ENCODE measurements at regions not wholly inside any gene's neighbourhood (a gene's known extent, or its start where the extent isn't known, plus 50 kb on each side); places are given as distances from the start of the nearest gene placed in this dataset.

DNA sequence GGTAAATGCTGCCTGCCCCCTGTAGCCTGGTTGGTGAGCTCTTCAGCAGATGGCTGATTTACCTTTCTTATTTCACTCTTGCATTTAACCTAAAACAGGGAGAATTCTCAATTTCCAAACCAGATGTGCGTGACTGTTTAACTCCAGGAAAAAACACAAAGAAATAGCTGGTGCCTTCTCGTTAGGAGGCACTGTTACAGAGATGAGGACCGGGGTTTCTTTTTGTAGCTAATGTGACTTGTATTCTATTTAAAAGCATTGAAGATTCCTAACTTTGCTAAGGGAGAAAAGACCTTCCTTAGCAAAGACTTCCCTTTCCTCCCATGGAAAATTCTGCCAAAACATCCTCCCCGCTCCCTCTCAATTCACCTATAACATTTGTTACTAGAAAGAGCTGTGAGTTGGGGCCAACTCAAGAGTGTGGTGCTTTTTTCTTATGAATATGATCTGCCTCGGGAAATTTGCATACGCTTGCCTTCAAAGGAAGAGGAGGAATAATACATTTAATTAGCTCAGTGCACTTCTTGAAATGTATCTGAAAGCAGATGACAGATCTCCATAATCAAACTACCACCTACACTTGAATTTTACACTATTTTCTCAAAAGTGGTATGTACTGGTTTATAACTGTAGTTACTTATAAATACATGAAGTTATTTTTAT lies 102.0 kb upstream of the ARID2 start:
- DNase-seq = no peak
- Mint-ChIP-seq H3K36me3 (ENCODE audit: low read depth) (no peaks in the 10 kb centered on the region), H3K4me1 (no peaks in the 10 kb centered on the region), H3K9me3 (no peaks in the 10 kb centered on the region), H3K4me3 (no peak overlapping the region), H3K27ac (no peak overlapping the region), H3K27me3 (peaks cover 40% of the 10 kb centered on the region)
- CTCF ChIA-PET = no interaction called here
- POLR2A ChIA-PET = no interaction called here

DNA sequence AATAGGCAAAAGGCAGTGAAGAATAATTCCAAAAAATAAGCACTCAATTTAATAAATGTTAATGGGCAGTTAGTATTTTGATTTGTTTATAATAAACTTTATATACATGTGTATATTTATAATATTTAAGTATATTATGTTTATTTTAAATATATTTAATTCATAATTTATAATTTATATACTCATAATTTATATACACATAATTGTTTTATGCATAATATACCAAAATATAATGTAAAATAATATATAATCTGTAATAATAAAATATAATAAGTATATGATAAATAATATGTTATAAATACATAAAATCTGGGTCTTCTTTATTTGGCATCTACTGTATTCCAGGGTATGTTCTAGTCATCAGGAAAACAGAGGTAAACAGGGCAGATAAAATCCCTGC lies 100.2 kb upstream of the ARID2 start:
- CTCF ChIA-PET = interaction anchor here (1.2 kb wide), 1 partner anchor 7 kb away, joined by 3 read pairs; no protein-coding TSS in a partner anchor
- Mint-ChIP-seq H3K4me3 (no peak overlapping the region), H3K27ac (no peak overlapping the region), H3K9me3 (no peaks in the 10 kb centered on the region), H3K36me3 (ENCODE audit: low read depth) (no peaks in the 10 kb centered on the region), H3K4me1 (no peaks in the 10 kb centered on the region), H3K27me3 (peaks cover 37% of the 10 kb centered on the region)
- POLR2A ChIA-PET = no interaction called here
- no peak for DNase-seq

DNA sequence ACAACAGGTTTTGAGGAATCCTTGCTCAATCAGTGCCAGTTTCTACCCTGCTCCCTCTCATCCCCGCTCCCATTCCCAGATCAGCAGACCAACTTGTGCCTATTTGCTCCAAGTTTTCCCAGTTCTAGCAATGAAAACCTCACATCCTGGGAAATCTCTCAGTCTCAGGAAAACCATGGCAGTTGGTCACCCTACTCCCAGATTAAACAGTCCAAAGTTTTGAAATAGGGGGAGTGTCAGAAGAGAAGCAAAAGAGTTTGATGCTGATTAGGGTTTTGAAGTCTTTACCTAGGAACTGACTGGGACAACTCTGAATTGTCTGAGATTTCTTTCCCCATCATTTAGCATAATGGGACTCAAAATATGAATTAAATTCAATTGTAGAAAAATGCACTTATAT lies 95.8 kb upstream of the ARID2 start:
- no peak for DNase-seq
- H3K36me3 Mint-ChIP-seq (ENCODE audit: low read depth) = no peaks in the 10 kb centered on the region
- no peaks in the 10 kb centered on the region for H3K9me3 Mint-ChIP-seq
- no peak overlapping the region for H3K4me3 Mint-ChIP-seq
- CTCF ChIA-PET = no interaction called here
- no peaks in the 10 kb centered on the region for H3K4me1 Mint-ChIP-seq
- peaks cover 24% of the 10 kb centered on the region for H3K27me3 Mint-ChIP-seq
- H3K27ac Mint-ChIP-seq = no peak overlapping the region
- POLR2A ChIA-PET = no interaction called here

DNA sequence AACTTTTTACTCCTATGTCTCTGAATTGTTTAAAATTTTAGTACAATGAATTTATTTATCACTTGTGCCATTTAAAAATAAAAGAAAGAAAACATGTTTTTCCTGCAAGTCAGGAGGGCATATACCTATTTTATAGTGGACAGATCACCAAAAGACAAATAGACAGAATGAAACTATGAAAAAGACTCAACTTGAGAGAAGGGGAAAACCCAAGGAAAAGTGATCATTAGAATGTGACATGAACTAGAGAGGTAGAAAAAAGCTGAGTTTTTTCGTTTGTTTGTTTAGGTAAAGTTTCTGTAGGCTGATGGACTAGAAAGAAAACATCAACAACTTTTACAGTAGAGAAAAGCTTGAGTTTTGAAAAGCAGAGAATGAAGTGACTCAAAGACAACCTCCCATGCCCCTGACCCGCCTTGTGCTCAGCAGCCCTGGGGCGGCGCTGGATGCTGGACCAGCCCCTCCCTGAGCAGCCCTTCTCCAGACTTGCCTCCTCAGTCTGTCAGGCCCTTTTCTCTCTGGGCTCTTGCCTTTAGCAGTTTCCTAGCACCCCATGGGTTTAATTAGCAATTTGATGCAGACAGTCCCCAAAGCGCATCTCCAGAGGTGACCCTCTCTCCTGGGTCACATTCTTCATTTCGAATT lies 95.1 kb upstream of the ARID2 start:
- no peaks in the 10 kb centered on the region for H3K36me3 Mint-ChIP-seq (ENCODE audit: low read depth)
- ChIA-PET CTCF (no interaction called here), POLR2A (no interaction called here)
- H3K4me3 Mint-ChIP-seq = no peak overlapping the region
- H3K4me1 Mint-ChIP-seq = no peaks in the 10 kb centered on the region
- H3K27ac Mint-ChIP-seq = no peak overlapping the region
- DNase-seq = no peak
- H3K27me3 Mint-ChIP-seq = peaks cover 24% of the 10 kb centered on the region
- no peaks in the 10 kb centered on the region for H3K9me3 Mint-ChIP-seq

DNA sequence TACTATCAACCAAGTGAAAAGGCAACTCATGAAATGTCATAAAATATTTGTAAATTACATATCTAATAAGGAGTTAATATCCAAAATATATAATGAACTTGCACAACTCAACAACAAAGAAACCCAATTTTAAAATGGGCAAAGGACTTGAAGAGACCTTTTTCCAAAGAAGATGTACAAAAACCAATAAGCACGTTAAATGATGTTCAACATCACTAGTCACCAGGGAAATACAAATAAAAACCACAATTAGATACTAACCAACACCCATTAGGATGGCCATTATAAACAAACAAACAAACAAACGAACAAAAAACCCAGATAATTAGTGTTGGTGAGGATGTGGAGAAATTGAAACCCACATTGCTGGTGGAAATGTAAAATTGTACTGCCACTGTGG lies 92.3 kb upstream of the ARID2 start:
- POLR2A ChIA-PET = no interaction called here

DNA sequence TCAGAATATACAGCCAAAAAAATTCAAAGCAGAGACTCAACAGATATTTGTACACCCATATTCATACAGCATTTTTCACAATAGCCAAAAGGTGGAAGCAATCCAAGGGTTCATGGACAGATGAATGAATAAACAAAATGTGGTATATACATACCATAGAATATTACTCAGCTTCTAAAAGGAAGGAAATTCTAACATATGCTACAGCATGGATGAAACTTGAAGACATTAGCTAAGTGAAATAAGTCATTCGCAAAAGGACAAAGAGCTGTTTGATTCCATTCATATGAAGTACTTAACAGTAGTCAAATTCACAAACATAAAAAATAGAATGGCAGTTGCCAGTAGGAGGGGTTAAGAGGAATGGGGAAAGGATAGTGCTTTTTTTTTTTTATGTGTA lies 91.8 kb upstream of the ARID2 start:
- CTCF ChIA-PET = no interaction called here
- H3K27ac Mint-ChIP-seq = no peak overlapping the region
- POLR2A ChIA-PET = no interaction called here

More for the DNA sequence above, 92.3 kb upstream of the ARID2 start:
- Mint-ChIP-seq H3K4me3 (no peak overlapping the region), H3K4me1 (no peaks in the 10 kb centered on the region), H3K27me3 (peaks cover 15% of the 10 kb centered on the region), H3K9me3 (no peaks in the 10 kb centered on the region), H3K27ac (no peak overlapping the region), H3K36me3 (ENCODE audit: low read depth) (no peaks in the 10 kb centered on the region)
- CTCF ChIA-PET = interaction anchor here (0.9 to 1.8 kb wide), 2 partner anchors 9 to 69 kb away, joined by 3 to 4 read pairs; no protein-coding TSS in a partner anchor
- no peak for DNase-seq

DNA sequence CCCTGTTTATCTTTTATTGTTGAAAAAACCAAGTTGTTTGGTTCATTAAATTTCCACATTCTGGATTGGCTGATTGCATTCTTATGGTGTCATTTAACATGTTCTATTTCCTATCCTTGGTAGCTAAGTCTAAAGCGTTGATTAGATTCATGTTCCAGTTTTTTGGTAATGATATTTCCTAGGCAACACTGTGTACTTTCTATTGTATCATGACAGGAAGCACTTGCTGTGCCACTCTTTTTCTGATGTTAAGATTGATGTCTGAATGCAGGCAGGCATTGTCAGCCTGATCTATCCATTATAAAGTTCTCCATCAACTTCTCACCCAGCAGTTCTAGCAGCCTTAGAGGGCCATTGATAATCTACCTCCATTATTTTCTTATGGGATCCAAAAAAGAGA lies 91.1 kb upstream of the ARID2 start:
- H3K9me3 Mint-ChIP-seq = no peaks in the 10 kb centered on the region
- peaks cover 9% of the 10 kb centered on the region for H3K27me3 Mint-ChIP-seq
- ChIA-PET CTCF (no interaction called here), POLR2A (no interaction called here)
- no peaks in the 10 kb centered on the region for H3K4me1 Mint-ChIP-seq
- no peak overlapping the region for H3K4me3 Mint-ChIP-seq
- H3K27ac Mint-ChIP-seq = no peak overlapping the region
- DNase-seq = no peak
- H3K36me3 Mint-ChIP-seq (ENCODE audit: low read depth) = no peaks in the 10 kb centered on the region

More for the DNA sequence above, 91.8 kb upstream of the ARID2 start:
- Mint-ChIP-seq H3K4me1 (no peaks in the 10 kb centered on the region), H3K27me3 (peaks cover 10% of the 10 kb centered on the region), H3K9me3 (no peaks in the 10 kb centered on the region), H3K4me3 (no peak overlapping the region), H3K36me3 (ENCODE audit: low read depth) (no peaks in the 10 kb centered on the region)
- DNase-seq = no peak

DNA sequence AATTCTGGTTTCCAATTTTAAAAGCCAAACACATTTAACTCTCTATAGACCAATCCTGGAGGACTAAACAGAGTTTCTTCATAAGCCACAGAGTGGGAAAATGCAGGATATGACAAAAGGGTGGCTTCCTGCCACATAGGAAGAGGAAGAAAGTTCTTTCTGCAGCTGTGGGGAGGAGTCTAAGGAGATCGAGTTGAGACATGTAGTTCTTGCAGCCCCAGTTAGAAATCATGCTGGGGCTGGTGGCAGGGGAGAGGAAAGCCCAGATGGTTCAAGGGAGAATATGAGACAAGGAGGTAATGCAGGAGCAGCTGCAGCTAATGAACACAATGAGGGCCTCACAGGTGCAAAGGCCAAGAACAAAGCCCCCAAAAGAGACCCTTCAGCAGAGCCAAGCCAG lies 85.0 kb upstream of the ARID2 start:
- peaks cover 3% of the 10 kb centered on the region for H3K9me3 Mint-ChIP-seq
- ChIA-PET POLR2A (interaction anchor here (0.6 kb wide), 1 partner anchor 100 kb away, joined by 3 read pairs; no protein-coding TSS in a partner anchor), CTCF (no interaction called here)
- peak overlapping the region; percentile 13 for H3K4me3 Mint-ChIP-seq
- DNase-seq = peak; percentile 12
- peaks cover 4% of the 10 kb centered on the region for H3K36me3 Mint-ChIP-seq (ENCODE audit: low read depth)
- peaks cover 12% of the 10 kb centered on the region for H3K4me1 Mint-ChIP-seq
- H3K27me3 Mint-ChIP-seq = peaks cover 7% of the 10 kb centered on the region
- H3K27ac Mint-ChIP-seq = peak overlapping the region; percentile 76

DNA sequence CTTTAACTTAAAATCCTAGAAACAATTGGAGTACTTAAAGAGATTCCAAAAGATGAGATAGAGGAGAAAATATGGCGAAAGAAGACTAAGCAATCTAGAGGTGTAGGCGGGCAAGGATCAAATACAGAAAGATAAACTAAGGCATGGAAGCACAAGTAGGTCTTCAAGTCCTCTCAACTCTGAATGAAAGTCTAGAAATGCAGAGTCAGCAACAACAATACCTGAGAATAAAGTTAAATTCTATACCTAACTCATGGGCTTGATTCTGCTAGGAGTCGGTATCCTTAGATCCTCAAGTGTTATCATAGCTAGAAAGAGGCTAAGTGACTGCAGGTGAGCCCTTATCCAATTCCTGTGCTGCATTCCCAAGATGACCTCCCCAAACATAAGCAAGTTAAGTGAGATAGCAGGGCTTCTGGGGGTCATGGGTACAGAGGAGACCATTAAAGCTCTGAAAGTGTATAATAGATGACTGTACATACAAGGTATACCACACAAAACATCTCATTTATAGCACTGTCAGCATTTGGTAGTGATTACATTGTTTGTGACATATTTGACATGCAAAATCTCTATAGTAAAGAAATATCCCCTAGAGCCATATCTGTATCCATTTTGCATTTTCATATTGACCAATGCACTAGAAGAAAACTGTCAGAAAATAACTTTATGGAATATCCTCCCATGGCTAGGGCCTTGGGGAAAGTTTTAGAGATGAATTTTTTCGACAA lies 82.5 kb upstream of the ARID2 start:
- Mint-ChIP-seq H3K4me1 (peaks cover 12% of the 10 kb centered on the region), H3K27ac (no peak overlapping the region), H3K9me3 (peaks cover 3% of the 10 kb centered on the region), H3K4me3 (no peak overlapping the region), H3K36me3 (ENCODE audit: low read depth) (peaks cover 4% of the 10 kb centered on the region), H3K27me3 (peaks cover 22% of the 10 kb centered on the region)
- no peak for DNase-seq
- POLR2A ChIA-PET = no interaction called here
- CTCF ChIA-PET = no interaction called here

DNA sequence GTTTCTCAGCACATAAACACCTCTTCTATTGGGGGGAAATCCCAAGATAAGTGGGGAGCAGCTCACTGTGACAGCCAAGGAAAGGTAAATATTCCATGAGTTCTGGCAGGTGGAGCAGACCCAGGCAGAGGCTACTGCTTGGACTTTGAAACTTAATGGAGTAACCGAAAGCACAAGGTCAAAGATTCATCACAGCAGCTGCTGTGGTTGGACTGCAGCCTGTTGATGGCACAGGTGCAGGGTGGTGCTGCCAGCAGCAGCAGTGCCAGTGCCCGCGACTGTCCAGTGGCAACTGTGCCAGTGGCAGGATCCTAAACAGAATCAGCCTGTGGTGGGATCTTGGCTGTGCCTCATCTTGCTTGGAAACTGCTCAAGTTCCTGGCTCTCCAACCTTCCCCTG lies 81.4 kb upstream of the ARID2 start:
- no peak for DNase-seq
- Mint-ChIP-seq H3K36me3 (ENCODE audit: low read depth) (peaks cover 4% of the 10 kb centered on the region), H3K4me3 (no peak overlapping the region), H3K27me3 (peaks cover 24% of the 10 kb centered on the region), H3K4me1 (peaks cover 12% of the 10 kb centered on the region), H3K27ac (no peak overlapping the region), H3K9me3 (peaks cover 3% of the 10 kb centered on the region)
- POLR2A ChIA-PET = no interaction called here
- CTCF ChIA-PET = interaction anchor here (0.6 kb wide), 1 partner anchor 427 kb away, joined by 3 read pairs; no protein-coding TSS in a partner anchor

DNA sequence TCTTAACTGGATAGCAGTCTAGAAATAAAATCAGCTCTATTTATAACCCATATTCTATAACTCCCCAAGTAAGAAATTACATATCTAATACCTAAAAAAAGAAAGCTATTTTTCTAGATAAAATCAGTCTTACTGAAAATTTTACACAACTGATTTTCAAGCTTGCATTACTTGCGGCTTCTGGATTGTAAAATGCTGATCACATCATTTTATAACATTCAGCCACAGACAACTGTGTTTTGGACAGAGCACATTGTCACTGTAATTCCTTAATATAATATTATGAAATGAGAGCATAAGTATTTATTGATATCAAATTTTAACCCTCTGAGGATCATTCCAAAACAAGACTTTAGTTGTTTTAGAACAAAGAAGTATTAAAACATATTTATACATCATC lies 78.5 kb upstream of the ARID2 start:
- Mint-ChIP-seq H3K4me1 (peaks cover 9% of the 10 kb centered on the region), H3K4me3 (no peak overlapping the region), H3K27me3 (peaks cover 27% of the 10 kb centered on the region), H3K27ac (no peak overlapping the region), H3K9me3 (no peaks in the 10 kb centered on the region), H3K36me3 (ENCODE audit: low read depth) (no peaks in the 10 kb centered on the region)
- ChIA-PET CTCF (interaction anchor here (0.8 kb wide), 1 partner anchor 92 kb away, joined by 3 read pairs; no protein-coding TSS in a partner anchor), POLR2A (no interaction called here)
- no peak for DNase-seq

DNA sequence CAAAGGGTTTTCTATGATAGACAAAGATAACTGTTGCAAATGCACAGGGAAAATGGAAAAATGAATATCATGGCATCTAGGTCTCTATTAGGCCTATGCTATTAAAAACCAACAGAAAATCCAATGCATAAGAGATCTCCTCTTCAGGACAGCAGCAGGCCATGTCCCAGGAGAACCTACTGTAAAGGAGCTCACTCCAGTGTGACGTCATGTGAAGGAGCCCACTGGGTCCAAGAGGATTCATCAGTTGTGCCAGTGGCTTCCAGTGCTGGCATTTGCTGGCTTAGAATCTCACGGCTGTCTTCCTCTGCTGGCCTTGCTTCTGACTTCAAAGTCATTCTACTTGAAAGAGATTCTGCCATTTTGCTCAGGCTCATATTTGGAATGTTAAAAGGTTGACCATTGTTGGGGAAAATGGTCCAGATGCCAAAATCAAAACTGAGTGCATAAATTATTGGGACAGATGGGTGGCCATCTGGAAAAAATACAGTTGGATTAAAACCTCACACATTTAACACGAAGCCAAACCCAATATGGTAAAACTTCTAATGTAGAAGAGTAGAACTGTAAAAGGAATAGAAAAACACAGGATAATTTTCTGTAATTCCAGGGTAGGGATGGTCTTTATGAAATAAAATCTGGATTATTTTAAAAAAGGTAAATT lies 75.4 kb upstream of the ARID2 start:
- peaks cover 13% of the 10 kb centered on the region for H3K4me1 Mint-ChIP-seq
- peaks cover 29% of the 10 kb centered on the region for H3K27me3 Mint-ChIP-seq
- no peaks in the 10 kb centered on the region for H3K36me3 Mint-ChIP-seq (ENCODE audit: low read depth)
- no peaks in the 10 kb centered on the region for H3K9me3 Mint-ChIP-seq
- no peak overlapping the region for H3K27ac Mint-ChIP-seq
- DNase-seq = no peak
- no peak overlapping the region for H3K4me3 Mint-ChIP-seq
- ChIA-PET CTCF (interaction anchor here (0.6 to 1.7 kb wide), 2 partner anchors 15 to 33 kb away, joined by 3 to 4 read pairs; no protein-coding TSS in a partner anchor), POLR2A (no interaction called here)

DNA sequence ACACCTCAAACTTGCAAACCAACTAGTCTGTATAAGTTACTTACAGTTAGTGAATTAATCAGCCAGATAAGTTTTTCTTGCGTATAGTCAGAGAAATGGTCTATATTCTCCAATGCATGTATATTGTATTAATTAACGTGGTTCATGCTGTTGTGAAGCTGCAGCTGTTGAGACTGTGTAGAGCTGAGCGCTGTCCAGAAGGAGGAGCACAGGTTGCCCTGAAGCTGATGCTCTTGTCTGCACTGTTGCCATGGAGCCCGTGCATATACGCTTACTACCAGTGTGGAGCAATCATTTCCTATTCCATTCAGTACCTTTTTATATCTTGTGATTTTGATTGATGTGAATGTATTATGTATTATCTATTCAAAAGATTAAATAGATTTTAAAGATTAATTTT lies 74.3 kb upstream of the ARID2 start:
- POLR2A ChIA-PET = no interaction called here
- Mint-ChIP-seq H3K27me3 (peaks cover 22% of the 10 kb centered on the region), H3K36me3 (ENCODE audit: low read depth) (peaks cover 3% of the 10 kb centered on the region), H3K9me3 (peaks cover 3% of the 10 kb centered on the region), H3K4me1 (peaks cover 13% of the 10 kb centered on the region), H3K4me3 (no peak overlapping the region), H3K27ac (no peak overlapping the region)
- DNase-seq = peak; percentile 80
- CTCF ChIA-PET = interaction anchor here (0.6 to 1.7 kb wide), 5 partner anchors 16 to 111 kb away, joined by 3 to 4 read pairs (median 3); partner anchors contain the start of gene ARID2

Measured in activated CD4-positive, alpha-beta T cell treated with anti-CD3 and anti-CD28 coated beads, Interleukin-2, amount 10 ng/mL, durations not matched to agents 7 days and 5 days (primary cell).